Myocyte (in vitro differentiated cells): ENCODE measurements at regions not wholly inside any gene's neighbourhood (a gene's known extent, or its start where the extent isn't known, plus 50 kb on each side); places are given as distances from the start of the nearest gene placed in this dataset.
"Not testable (repeated sequence)": the region's sequence is repeated elsewhere in the genome, so short reads cannot be mapped to it uniquely, and the experiment has no call there.

ENCODE experiments used
- DNase-seq: peaks from one replicate; pipeline ENCODE4 v3.0.0-alpha.2; 2012; ENCODE audit warnings: low read depth

DNA sequence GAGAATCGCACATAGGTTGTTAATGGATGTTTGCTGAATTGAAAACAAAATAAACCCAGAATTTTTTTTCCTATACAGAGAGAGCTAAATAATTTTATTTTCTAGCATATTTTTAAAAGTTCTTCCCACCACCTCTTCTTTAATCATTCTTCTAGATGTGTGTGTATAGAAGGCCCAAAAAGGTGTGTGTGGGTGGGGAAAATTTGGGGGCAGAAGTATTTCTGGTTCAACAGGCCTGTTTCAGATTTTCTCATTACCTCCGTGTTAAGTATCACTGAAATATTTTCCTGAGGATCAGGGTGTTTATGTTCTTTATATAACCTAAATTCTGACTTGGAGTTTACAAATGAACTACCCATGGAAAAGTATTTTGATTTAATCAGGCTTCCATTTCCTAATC is 144.2 kb upstream of the ZNF804B start:
- no peak for DNase-seq

DNA sequence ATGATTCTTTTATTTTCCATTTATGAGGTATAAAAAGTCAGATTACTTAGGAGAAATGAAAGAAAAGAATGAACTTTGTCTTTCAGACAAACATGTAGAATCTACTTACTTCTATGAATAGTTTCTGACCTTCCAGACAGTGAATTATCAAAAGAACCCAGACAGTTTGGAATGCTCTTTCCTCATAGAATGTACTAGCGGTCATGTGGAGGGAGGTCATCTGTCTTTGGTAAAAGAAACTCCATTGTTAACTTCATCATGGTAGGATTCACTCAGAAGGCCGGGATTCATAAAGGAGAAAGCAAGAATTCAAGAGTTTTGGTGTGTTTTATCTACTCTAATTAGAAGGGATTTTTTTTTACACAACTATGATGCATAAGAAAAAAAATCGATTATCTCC is 144.8 kb upstream of the ZNF804B start:
- DNase-seq: no peak

DNA sequence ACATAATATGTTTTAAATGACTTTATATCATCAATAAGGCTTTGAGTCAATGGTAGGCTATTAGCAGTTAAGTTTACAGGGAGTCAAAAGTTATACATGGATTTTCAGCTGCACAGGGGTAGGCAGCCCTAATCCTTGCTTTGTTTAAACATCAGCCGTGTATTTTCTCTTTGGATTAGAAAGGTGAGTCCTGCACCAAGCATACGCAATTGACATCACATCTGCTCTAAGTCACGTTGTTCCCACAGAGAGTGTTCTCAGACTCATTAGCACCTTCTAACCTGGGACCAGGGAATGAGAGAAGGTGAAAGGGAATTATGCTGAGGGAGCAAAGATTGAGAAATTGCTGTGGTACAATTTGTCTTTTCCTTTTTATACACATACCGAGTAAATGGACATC is 148.6 kb upstream of the ZNF804B start:
- DNase-seq: no peak

DNA sequence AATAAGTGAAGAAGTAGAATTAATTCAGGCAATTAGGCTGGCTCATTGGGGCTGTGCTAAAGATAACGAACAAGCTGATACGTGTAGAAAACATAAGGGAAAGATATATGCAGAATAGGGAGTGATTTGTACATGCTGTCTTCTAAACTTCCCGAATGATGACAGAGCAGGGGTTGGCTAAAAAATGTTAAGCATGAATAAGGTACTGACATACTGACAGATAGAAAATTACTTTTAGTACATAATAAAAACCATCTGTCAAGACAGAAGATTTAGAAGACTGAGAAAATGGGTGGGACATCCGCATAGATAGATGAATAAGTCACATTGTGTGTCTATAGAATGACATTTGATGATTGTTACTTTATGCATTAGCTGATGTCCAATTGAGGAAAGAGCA is 158.8 kb upstream of the ZNF804B start:
- no peak for DNase-seq

DNA sequence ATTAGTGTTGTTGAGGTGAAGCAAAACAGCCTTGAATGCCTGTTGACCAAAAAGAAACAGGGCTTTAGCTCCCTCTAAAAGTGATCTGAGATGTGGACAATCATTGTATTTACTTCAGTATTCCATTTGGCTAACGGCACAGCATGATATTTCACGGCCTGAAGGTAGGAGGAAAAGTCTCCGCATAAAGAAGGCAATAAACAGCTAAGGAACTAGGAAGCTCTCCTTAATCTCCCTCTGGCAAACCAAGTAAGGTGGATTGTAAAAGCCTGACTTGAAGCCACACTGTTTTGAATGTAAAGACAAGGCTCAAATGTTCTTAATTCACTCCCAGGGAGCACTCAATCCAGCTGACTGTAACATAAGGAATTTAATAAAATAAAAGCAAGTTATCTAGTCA is 160.0 kb upstream of the ZNF804B start:
- no peak for DNase-seq

DNA sequence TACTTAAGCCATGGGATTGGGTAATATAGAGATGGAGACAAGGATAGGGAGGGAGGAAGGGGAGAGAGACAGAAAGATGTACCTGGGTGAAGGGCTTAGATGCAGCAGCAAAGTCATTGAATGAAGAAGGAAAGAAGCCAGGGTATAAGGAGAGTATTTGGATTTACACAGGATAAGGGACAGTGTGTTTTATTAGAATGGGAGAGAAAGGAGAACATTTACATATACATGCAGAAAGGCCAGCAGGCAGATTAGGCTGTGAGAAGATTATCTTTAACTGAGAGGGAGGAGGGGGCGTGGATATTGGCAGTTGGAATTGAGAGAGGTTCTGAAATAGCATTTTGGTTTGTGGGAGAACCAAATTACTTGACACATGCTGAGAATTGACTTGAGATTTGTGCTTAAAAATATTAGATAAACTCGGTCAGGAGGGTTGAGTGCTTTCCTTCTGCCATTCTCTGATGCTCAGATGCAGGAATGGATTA is 161.5 kb upstream of the ZNF804B start:
- DNase-seq: no peak

DNA sequence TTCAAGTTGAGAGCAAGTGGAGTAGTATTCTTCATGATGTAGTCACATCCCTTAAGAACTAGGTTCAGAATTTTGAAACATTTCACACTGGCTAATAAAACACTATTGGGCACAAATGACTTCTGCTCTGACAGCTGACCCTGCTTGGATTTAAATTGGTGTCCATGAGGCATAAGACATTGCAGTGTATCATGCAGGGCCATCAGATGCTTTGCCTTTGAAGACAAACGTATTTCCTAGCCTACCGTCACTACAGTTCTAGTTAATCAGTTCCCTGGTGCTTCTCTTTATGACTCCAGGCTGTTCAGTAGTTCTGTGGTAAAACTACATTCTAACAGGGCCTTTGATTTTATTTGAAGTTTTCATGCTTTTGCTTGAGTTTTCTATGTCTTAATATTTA is 168.5 kb upstream of the ZNF804B start:
- DNase-seq: no peak

DNA sequence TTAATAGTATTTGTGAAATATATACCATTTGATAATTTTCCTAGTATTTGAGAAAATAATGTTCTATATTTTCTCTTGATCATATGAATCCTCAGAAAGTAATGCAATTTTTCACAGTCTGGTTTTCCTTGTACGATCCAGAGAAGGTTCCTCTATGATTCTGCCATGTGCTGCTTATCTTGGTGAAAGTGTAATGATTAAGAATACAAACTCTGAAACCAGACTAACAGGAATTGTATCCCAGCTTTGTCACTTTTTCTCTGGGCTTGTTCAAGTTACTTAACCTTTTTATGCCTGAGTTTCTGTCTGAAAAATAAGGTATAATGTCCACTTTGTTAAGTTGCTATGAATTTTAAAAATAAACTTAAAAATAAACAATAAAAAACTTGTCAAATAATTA is 169.6 kb upstream of the ZNF804B start:
- DNase-seq: no peak

DNA sequence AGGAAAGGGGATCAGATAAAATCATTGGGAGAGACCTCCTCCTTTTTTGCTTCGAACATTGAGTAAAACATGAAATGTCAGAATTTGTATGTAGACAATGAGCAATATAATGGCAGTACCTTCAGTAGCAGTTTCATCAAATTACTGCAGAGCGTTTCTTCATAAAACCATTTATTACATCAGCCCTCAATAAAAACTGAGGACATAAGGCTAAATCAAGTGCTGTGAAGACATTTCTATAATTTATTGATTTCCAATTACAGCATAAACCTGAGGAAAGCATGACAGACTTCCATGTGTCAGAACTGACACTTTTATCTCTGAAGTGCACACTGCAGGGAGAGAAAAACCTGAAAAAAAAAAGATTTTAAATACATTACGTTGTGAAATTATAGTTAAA is 172.6 kb upstream of the ZNF804B start:
- no peak for DNase-seq

DNA sequence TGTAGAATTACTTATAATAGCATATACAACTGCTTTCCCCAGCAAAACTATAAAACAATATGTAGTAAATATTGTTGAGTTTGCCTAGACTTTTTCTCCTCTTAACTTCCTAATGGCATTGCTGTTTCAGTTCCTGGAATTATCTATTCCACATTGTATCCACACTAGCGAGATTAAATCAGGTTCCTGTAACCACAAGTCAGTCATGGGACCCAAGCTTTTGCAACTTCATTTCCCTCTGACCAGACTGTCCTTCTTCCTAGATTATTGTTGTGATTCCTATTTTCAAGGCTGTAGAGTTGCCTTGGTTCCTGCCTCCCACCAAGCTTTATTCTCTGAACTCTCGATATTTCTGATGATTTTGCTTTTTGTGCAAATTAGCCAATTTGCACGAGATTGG is 173.3 kb upstream of the ZNF804B start:
- no peak for DNase-seq

DNA sequence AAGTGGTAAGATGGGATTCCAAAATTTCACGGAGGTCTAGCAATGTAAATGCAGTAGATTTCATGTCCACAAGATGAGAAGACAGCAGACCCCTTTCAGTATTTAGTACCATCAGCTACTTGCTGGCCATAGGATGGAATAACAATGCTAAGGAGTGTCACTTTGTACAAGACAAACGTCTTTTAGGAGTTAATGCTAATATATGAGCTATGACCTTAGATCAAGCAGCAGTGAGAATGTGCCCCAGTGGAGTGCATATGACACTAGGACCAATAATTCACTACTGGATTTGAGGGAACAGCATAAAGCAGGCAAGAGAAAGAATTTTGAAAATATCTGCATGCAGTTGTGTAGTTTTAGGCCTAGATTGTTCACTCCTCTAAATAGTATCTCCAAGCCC is 182.8 kb upstream of the ZNF804B start:
- DNase-seq: no peak

DNA sequence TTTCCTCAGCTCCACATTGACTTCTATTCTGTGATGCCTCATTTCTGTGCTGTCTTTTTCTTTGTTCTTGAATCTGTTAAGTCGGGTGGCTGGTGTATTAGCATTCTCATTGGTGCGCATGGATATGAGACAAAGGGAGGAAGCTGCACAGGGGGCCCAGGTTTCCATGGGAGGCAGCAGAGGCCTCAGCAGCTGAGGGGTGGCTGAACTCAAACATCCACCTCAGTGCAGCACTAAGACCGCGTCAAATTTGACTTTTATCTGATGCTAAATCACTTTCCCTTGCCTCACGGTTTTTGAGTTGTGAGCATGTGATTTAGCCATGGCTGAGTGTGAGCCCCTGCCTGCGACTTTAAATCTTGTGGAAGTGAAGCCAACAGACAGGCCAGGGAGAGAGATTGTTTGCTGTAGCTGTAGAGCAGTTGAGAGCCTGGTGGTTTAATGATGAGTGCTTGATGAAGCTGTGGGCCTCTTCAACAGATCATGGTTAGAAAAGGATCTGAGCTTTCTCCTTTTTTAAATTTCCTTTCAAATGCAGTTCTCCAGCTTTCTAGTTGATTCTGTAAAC is 193.3 kb upstream of the ZNF804B start:
- no peak for DNase-seq

DNA sequence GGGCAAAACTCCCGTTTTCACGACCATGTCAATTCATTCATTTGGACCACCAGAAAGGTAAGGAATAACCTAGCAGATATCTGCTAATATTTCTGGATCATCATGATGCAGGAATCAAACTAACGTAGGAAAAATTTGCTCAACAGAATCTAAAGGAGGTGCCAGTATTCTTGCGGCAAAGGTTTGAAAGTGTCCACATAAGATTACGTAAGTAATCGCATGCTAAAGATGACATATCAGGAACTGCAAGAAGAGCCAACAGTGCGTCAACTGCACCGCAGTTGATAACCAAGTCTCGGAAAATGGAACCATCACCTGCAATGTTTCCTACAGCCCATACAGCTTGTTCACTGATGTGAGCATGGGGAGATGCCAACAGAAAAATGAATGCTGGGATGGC is 194.1 kb upstream of the ZNF804B start:
- DNase-seq: no peak

DNA sequence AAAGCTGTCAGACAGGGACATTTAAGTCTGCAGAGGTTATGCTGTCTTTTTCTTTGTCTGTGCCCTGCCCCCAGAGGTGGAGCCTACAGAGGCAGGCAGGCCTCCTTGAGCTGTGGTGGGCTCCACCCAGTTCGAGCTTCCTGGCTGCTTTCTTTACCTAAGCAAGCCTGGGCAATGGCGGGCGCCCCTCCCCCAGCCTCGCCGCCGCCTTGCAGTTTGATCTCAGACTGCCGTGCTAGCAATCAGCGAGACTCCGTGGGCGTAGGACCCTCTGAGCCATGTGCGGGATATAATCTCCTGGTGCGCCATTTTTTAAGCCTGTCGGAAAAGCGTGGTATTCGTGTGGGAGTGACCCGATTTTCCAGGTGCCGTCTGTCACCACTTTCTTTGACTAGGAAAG is 203.1 kb upstream of the ZNF804B start:
- DNase-seq: not testable (repeated sequence)

DNA sequence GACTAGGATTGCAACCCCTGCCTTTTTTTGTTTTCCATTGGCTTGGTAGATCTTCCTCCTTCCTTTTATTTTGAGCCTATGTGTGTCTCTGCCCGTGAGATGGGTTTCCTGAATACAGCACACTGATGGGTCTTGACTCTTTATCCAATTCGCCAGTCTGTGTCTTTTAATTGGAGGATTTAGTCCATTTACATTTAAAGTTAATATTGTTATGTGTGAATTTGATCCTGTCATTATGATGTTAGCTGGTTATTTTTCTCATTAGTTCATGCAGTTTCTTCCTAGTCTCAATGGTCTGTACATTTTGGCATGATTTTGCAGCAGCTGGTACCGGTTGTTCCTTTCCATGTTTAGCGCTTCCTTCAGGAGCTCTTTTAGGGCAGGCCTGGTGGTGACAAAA is 204.7 kb upstream of the ZNF804B start:
- DNase-seq: not testable (repeated sequence)

DNA sequence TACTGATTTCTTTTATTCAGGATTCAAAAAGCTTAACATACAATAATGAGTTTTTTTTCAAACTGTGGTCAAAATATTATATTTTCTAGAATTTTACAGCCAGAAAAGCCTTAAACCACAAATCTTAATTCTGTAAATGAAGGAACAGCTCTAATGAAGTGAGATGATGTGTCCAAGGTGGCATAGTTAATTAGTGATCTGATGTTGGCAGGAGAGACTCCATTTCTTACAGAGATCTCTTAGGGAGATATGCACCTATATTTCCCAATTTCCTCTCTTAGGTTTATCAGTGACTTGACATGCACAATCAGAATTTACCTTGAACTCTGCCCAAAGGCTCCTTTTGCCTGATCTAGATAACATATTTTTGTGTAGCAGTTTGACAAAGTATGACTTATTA is 211.1 kb upstream of the ZNF804B start:
- DNase-seq: no peak

DNA sequence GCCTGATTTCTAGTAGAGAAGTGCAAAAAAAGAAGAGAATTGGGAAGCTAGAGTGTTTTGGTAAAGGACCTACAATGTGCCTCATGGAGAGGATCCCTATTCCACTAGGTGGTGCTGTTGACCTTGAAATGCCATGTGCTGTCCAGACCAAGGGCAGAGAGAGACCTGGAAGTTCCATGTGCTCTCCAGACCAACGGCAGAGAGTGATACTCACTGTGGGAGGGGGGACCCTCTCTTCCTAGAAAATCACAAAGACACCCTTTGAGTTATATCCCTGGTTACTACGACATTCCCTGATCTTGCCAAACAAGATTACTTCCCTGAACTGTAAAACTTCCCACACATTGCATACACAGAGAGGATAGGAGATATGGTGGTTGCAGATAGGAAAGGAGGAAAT is 212.7 kb upstream of the ZNF804B start:
- no peak for DNase-seq

DNA sequence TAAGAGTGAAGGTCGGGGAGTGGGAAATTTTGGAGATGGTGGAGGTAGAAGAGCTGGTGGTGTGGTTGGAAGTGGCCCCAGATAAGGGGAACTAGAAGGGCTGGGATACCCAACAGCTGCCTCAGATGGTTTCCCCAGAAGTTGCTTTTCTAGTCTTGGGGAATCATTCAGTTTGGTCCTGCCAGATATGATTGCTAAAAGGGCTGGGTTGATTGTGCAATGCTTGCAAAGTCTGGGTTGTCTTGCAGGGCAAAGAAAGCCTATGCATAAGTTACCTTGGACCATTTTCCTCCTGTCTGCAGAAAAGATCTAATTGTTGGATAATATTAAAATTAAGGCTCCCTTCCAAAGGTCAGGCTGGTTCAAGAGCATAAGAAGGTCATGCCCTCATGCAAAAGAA is 213.8 kb upstream of the ZNF804B start:
- DNase-seq: no peak

DNA sequence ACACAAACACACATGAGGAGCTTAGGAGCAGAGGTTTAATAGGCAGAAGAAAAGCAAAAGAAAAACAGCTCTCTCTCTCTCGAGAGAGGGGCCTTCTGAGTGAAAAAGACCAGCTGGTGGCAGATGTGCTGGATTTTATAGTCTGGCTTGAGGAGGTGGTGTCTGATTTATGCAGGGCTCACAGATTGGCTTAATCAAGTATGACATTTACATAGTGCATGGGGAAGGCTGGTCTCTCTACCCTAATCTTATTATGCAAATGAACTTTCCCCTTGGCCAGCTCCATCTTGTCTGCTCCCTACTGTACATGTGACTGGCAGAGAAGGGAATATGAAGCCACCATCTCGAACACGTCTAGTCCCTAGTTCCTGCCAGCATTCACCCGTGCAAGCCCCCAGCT is 219.5 kb upstream of the ZNF804B start:
- DNase-seq: no peak

DNA sequence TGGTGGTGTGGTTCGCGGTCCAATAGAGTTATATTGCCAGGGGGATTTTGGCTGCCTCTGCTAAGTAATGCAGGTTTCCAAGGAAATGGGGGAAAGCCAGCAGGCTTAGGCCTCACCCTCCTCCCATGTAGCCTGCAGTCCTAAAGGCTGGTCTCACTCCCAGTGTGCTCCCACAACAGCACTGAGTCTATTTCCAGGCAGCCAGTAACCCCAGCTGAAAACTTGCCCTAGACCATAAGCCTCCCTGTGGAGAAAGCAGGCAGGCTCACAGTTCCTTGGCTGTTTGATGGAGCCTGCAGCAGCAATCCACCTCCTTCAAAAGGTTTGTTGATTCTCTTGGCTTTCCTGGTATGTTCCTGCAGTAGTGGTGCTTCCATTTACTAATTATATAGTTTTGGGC is 220.0 kb upstream of the ZNF804B start:
- no peak for DNase-seq

DNA sequence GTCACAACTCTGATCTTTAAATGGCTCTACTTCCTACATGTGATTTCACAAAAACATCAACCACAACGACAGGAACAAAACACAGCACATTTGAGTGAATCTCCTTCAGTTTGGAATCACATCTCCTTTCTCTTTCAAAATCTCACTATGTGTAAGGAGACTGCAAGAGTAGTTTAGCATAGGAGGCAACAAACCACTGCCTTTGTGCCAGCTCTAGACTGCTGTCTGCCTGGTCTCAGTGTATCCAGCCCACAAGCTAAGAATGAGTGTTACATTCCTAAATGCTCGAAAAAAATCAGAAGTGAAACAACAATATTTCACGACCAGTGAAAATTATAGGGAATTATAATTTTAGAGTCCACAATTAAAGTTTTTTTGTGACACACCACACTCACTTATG is 217.0 kb upstream of the STEAP4 start:
- no peak for DNase-seq

DNA sequence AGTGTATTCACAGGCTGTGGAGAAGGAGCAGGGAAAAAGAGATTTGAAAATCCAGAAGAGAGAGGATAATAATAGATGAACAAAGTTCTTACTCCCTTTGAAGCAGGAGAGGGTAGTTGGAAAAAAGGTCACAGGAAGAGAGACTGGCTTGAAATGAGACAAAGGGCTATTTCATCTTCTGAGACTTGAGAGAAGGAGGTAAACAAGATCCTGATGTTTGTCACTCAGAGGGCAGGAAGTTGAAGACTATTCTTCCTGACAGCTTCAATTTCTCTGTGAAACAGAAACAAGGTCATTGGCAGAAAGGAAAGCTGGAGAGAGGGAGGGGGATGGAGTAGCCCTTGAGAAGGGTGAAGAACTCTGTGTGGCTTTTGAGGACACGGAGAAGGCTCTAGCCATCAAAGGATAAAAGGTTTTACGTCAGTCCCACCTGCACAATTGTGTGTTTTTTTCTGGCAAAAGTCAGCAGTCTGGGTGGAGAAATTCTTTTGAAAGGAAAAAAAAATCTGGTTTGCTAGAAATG is 216.1 kb upstream of the STEAP4 start:
- no peak for DNase-seq

DNA sequence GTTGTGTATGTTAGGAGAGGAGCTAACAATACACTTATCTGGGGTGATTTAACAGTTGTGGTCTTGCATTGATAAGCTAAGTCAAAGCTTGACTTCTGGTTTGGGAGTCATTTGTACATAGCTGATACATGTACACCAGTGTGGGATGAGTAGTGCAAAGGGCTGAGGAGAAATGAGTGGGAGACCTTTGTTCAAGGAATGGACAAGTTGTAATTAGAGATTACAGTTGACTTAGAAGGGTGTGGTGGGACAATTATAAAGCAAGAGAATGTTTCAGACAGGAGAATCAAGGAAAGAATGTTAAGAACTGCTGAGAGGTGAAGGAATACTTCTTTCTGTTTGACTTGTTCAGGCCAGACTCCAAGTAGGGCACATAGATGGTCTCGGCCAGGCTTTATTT is 209.7 kb upstream of the STEAP4 start:
- DNase-seq: no peak

DNA sequence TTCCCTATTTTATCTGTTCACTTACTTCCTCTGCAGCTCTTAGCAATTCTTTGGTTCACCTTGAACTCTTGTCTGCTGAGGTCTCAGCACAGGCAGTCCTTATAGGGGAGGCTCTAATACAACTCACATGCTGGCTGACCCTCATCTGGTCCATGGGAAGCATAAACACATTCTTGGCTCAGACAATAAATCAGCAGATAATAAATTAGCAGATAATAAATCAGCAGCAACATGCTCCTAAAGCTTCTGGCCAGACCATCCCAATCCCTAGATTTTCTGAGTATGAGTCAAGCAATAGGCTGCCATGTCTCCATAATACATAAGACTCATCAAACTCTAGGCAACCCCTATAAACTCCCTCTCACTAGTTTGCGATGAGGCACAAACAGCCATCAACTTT is 208.6 kb upstream of the STEAP4 start:
- DNase-seq: no peak
